ENCODE measurements at regions not wholly inside any gene's neighbourhood (a gene's known extent, or its start where the extent isn't known, plus 50 kb on each side); places are given as distances from the start of the nearest gene placed in this dataset.

DNA sequence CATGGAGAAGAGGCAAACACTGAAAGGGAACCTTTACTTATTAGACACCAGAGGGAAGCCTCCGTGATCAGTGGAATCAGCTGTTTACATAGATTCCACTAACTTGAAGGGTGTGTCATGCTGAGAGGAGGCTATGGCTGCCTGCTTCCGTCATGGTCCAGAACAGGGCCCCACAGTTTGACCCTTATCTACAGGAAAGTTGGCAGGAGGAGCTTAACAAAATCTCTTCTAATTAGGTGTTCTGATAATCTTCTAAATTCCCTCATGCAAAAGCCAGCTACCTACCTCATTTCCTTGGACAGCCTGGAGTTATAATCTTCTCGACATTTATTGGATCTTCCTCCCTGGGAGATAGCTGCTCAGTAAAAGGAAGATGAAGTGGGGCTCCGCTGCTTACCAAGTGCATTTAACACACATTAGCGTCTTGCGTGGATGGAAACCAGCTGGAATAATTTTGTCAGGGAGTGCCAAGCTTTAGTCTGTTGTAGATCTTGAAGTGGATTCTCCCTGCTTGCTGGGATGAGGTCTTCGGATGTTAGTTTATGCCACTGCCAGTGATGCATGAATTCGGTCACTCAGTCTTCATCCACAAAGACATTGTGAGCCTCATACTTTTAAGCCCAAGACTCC lies 171.0 kb downstream of the PAH start:
- H3K79me2 ChIP-seq (ENCODE audit: insufficient read depth, low read length): no peaks in the 10 kb centered on the region
- H2AFZ ChIP-seq (ENCODE audit: low read length): no peak overlapping the region
- H3K36me3 ChIP-seq (ENCODE audit: insufficient read depth, low read length): no peaks in the 10 kb centered on the region
- TF ChIP-seq CTCF (IDR thresholded peaks at IDR 0.05; ENCODE audit: extremely low read depth, low read depth, low read length): no peak
- H3K9me3 ChIP-seq (ENCODE audit: low read depth, low read length): no peaks in the 10 kb centered on the region
- DNase-seq (ENCODE audit: insufficient read length, low spot score, missing footprints): no peak
- H3K27me3 ChIP-seq (ENCODE audit: insufficient read depth, low read length): no peaks in the 10 kb centered on the region
- no peak overlapping the region for H3K27ac ChIP-seq (ENCODE audit: low read depth, low read length)
- H3K4me2 ChIP-seq (ENCODE audit: insufficient read depth, low read length): no peak overlapping the region
- no peak overlapping the region for H3K4me3 ChIP-seq (ENCODE audit: insufficient read depth, low read length)
- H4K20me1 ChIP-seq (ENCODE audit: insufficient read depth, low read length): no peaks in the 10 kb centered on the region
- H3K4me1 ChIP-seq (ENCODE audit: insufficient read depth, low read length): no peaks in the 10 kb centered on the region

DNA sequence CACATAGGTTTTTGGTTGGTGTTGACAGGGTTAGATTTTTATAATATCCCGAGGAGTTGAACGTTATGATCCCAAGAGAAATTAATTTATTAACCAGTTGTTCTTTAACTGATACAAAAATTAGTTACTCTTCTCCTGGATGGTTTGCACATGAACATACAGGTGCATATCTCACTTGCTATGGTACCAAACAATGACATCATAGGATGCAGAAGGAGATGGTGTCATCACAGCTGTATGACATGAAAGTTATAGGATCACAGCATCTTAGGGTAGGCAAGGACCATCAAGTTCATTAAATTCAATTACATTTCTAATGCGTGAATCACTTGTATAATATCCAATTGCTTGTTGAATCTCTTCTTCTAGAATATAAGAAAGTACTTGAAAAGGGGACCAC lies 175.8 kb downstream of the PAH start:
- H3K4me3 ChIP-seq (ENCODE audit: insufficient read depth, low read length): no peak overlapping the region
- no peaks in the 10 kb centered on the region for H4K20me1 ChIP-seq (ENCODE audit: insufficient read depth, low read length)
- H3K79me2 ChIP-seq (ENCODE audit: insufficient read depth, low read length): no peaks in the 10 kb centered on the region
- H3K4me1 ChIP-seq (ENCODE audit: insufficient read depth, low read length): no peaks in the 10 kb centered on the region
- no peaks in the 10 kb centered on the region for H3K36me3 ChIP-seq (ENCODE audit: insufficient read depth, low read length)
- H3K4me2 ChIP-seq (ENCODE audit: insufficient read depth, low read length): no peak overlapping the region
- no peaks in the 10 kb centered on the region for H3K9me3 ChIP-seq (ENCODE audit: low read depth, low read length)
- DNase-seq (ENCODE audit: insufficient read length, low spot score, missing footprints): no peak
- H3K27me3 ChIP-seq (ENCODE audit: insufficient read depth, low read length): no peaks in the 10 kb centered on the region
- no peak overlapping the region for H3K27ac ChIP-seq (ENCODE audit: low read depth, low read length)
- H2AFZ ChIP-seq (ENCODE audit: low read length): no peak overlapping the region
- TF ChIP-seq CTCF (IDR thresholded peaks at IDR 0.05; ENCODE audit: extremely low read depth, low read depth, low read length): no peak

GRCh38 chr12:102740141-102740955 lies 176.7 kb downstream of the PAH start:
- peak overlapping the region; percentile 29 for H2AFZ ChIP-seq (ENCODE audit: low read length)

More at GRCh38 chr12:102740141-102740955, 176.7 kb downstream of the PAH start:
- no peaks in the 10 kb centered on the region for H4K20me1 ChIP-seq (ENCODE audit: insufficient read depth, low read length)
- TF ChIP-seq CTCF (IDR thresholded peaks at IDR 0.05; ENCODE audit: extremely low read depth, low read depth, low read length): peak; percentile 31
- DNase-seq (ENCODE audit: insufficient read length, low spot score, missing footprints): no peak
- no peak overlapping the region for H3K4me2 ChIP-seq (ENCODE audit: insufficient read depth, low read length)
- no peaks in the 10 kb centered on the region for H3K4me1 ChIP-seq (ENCODE audit: insufficient read depth, low read length)
- H3K4me3 ChIP-seq (ENCODE audit: insufficient read depth, low read length): no peak overlapping the region
- no peaks in the 10 kb centered on the region for H3K27me3 ChIP-seq (ENCODE audit: insufficient read depth, low read length)
- H3K79me2 ChIP-seq (ENCODE audit: insufficient read depth, low read length): no peaks in the 10 kb centered on the region
- H3K9me3 ChIP-seq (ENCODE audit: low read depth, low read length): no peaks in the 10 kb centered on the region
- H3K36me3 ChIP-seq (ENCODE audit: insufficient read depth, low read length): no peaks in the 10 kb centered on the region
- H3K27ac ChIP-seq (ENCODE audit: low read depth, low read length): no peak overlapping the region
